Keratinocyte (primary cell): ENCODE measurements at regions not wholly inside any gene's neighbourhood (a gene's known extent, or its start where the extent isn't known, plus 50 kb on each side); places are given as distances from the start of the nearest gene placed in this dataset.

Source experiments
- DNase-seq: peaks from one replicate; pipeline ENCODE4 v3.0.0-alpha.2; 2011; ENCODE audit warnings: low read depth, missing footprints, low spot score
- FAIRE-seq: peaks from 2 replicates; lab custom pipeline; 2011; peaks lifted over from hg19 to GRCh38; lab: Jason Lieb, UNC
- H2AFZ ChIP-seq: 2 replicates; pipeline ENCODE4 v1.6.0; 2012; ENCODE audit warnings: low read length, control low read depth, inconsistent platforms; ENCODE audit not compliant: control insufficient read depth
- H3K27ac ChIP-seq: 2 replicates; pipeline ENCODE4 v1.5.1; 2011; ENCODE audit warnings: low read length; ENCODE audit not compliant: control insufficient read depth, insufficient read depth
- H3K27me3 ChIP-seq: 3 replicates; pipeline ENCODE4 v1.6.0; 2011; ENCODE audit warnings: low read length; ENCODE audit not compliant: control insufficient read depth, insufficient read depth; ENCODE audit errors: extremely low read depth
- H3K36me3 ChIP-seq, 2 experiments: 2 replicates in 1 of 2; 3 replicates in 1 of 2; pipeline ENCODE4 v1.5.1; 2011; ENCODE audit warnings: low read length in 2 of 2, mild to moderate bottlenecking in 1 of 2; ENCODE audit not compliant: control insufficient read depth in 2 of 2, insufficient read depth in 2 of 2; ENCODE audit errors: extremely low read depth in 1 of 2
- H3K4me1 ChIP-seq: 3 replicates; pipeline ENCODE4 v1.5.1; 2011; ENCODE audit warnings: low read length; ENCODE audit not compliant: control insufficient read depth, insufficient read depth; ENCODE audit errors: extremely low read depth
- H3K4me2 ChIP-seq: 3 replicates; pipeline ENCODE4 v1.6.0; 2011; ENCODE audit warnings: low read depth, low read length; ENCODE audit not compliant: control insufficient read depth, insufficient read depth; ENCODE audit errors: extremely low read depth
- H3K4me3 ChIP-seq, 3 experiments: fragments of 200-600 bp in 1 of 3; sonication (generic) in 1 of 3; 2 replicates in 2 of 3; 3 replicates in 1 of 3; pipeline ENCODE4 v1.5.1; 2011 to 2016; ENCODE audit warnings: low read length in 3 of 3, mild to moderate bottlenecking in 3 of 3, control low read depth in 2 of 3, inconsistent platforms in 1 of 3, low read depth in 1 of 3, mixed read lengths in 1 of 3, mixed run types in 1 of 3, moderate library complexity in 1 of 3; ENCODE audit not compliant: control insufficient read depth in 2 of 3, insufficient read depth in 2 of 3; ENCODE audit errors: extremely low read depth in 1 of 3
- H3K79me2 ChIP-seq: 2 replicates; pipeline ENCODE4 v1.6.0; 2012; ENCODE audit warnings: low read length; ENCODE audit not compliant: control insufficient read depth, insufficient read depth
- H3K9ac ChIP-seq: 3 replicates; pipeline ENCODE4 v1.6.0; 2011; ENCODE audit warnings: low read length; ENCODE audit not compliant: control insufficient read depth, insufficient read depth; ENCODE audit errors: extremely low read depth
- H3K9me1 ChIP-seq: 3 replicates; pipeline ENCODE4 v1.6.0; 2011; ENCODE audit warnings: low read length; ENCODE audit not compliant: control insufficient read depth, insufficient read depth; ENCODE audit errors: extremely low read depth
- H3K9me3 ChIP-seq: 2 replicates; pipeline ENCODE4 v1.5.1; 2012; ENCODE audit warnings: low read depth, low read length; ENCODE audit not compliant: control insufficient read depth
- H4K20me1 ChIP-seq: 3 replicates; pipeline ENCODE4 v1.6.0; 2011; ENCODE audit warnings: low read length; ENCODE audit not compliant: control insufficient read depth, insufficient read depth; ENCODE audit errors: extremely low read depth
- CTCF ChIP-seq, 3 experiments: IDR thresholded peaks in 1 of 3; conservative IDR thresholded peaks in 1 of 3; optimal IDR thresholded peaks in 1 of 3; 2 replicates in 2 of 3; 3 replicates in 1 of 3; pipeline versions ENCODE3 to v1.5.1; 2011; ENCODE audit warnings: low read length in 3 of 3, mild to moderate bottlenecking in 3 of 3, moderate library complexity in 2 of 3, control low read depth in 1 of 3, inconsistent platforms in 1 of 3; ENCODE audit not compliant: insufficient read depth in 2 of 3; ENCODE audit errors: extremely low read depth in 1 of 3
- EZH2 ChIP-seq: IDR thresholded peaks from one replicate; pipeline ENCODE4 v1.6.1; 2012; ENCODE audit warnings: inconsistent platforms, mild to moderate bottlenecking, low read length, moderate library complexity
- dilution Hi-C: fragments of 300-500 bp; cut with MboI; formaldehyde crosslinking; loops from one replicate; pipeline ENCODE4 v1.7.0; 2020; ENCODE audit warnings: low sequenced_read_pairs; ENCODE audit not compliant: extremely low pct_ligation_motif_present

DNA sequence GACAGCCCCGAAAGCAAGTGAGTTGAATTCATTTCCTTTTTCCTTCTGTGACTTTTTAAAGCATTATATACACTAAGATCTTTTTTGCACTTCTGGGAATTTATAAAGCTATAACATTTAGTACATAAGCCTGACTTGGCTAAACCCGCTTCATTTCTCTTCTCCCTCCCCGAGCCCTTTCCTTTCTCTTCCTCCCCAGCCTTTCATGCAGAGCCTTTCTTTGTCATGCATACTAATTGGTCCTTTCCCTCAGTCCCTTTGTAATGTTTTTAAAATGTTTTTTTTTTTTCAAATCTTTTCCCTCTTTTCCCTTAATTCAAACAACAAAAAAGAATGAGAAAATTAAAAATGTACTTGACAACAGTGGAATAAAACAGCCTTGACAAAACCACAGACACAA, 246.4 kb downstream of the PSAT1 start:
- no peak overlapping the region for H2AFZ ChIP-seq
- no peaks in the 10 kb centered on the region for H4K20me1 ChIP-seq
- H3K4me3 ChIP-seq, result no peak overlapping the region
- H3K9me1 ChIP-seq, result no peaks in the 10 kb centered on the region
- H3K79me2 ChIP-seq, result no peaks in the 10 kb centered on the region
- dilution Hi-C loops, result no loop called here
- H3K9me3 ChIP-seq, result no peaks in the 10 kb centered on the region
- no peaks in the 10 kb centered on the region for H3K4me1 ChIP-seq
- no peaks in the 10 kb centered on the region for H3K27me3 ChIP-seq
- DNase-seq (no peak), FAIRE-seq (no peak)
- H3K27ac ChIP-seq, result no peak overlapping the region
- no peak for TF ChIP-seq CTCF (optimal IDR thresholded peaks at IDR 0.05 in 1 of 3, IDR thresholded peaks at IDR 0.05 in 1 of 3, conservative IDR thresholded peaks at IDR 0.05 in 1 of 3; ENCODE audit: extremely low read depth in 1 of 3, insufficient read depth in 2 of 3, low read length in 3 of 3)
- TF ChIP-seq EZH2, result no peak
- no peak overlapping the region for H3K9ac ChIP-seq
- H3K36me3 ChIP-seq, result no peaks in the 10 kb centered on the region
- H3K4me2 ChIP-seq, result no peak overlapping the region

DNA sequence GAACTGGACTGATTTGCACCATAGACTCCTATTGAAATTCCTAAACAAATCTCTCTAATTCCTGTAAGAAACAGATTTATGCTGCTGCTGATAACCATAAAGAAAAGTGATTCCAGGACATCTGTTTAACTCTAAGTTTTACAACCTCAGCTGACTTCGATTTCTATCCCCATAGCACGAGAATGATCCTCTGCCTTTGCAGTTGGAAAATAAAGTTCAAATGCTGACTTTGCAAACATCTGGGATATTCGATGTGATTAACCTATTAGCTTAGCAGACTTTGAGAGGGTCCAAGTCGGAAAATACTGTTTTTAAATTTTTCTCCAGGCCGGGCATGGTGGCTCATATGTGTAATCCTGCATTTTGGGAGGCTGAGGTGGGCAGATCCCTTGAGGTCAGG, 247.3 kb downstream of the PSAT1 start:
- H2AFZ ChIP-seq, result no peak overlapping the region
- no peaks in the 10 kb centered on the region for H3K79me2 ChIP-seq
- no peak overlapping the region for H3K4me2 ChIP-seq
- H3K36me3 ChIP-seq, result no peaks in the 10 kb centered on the region
- no peak for FAIRE-seq
- no peaks in the 10 kb centered on the region for H4K20me1 ChIP-seq
- H3K9me1 ChIP-seq, result no peaks in the 10 kb centered on the region
- H3K27me3 ChIP-seq, result no peaks in the 10 kb centered on the region
- no peak for DNase-seq
- TF ChIP-seq EZH2, result no peak
- dilution Hi-C loops, result no loop called here
- no peaks in the 10 kb centered on the region for H3K9me3 ChIP-seq
- no peak overlapping the region for H3K9ac ChIP-seq
- H3K27ac ChIP-seq, result no peak overlapping the region
- H3K4me3 ChIP-seq, result no peak overlapping the region
- H3K4me1 ChIP-seq, result no peaks in the 10 kb centered on the region

GRCh38 chr9:78547831-78548230, 250.9 kb downstream of the PSAT1 start:
- no peak for TF ChIP-seq EZH2
- no peaks in the 10 kb centered on the region for H3K9me3 ChIP-seq
- no peak overlapping the region for H3K27ac ChIP-seq
- H3K79me2 ChIP-seq, result no peaks in the 10 kb centered on the region
- H3K9me1 ChIP-seq, result no peaks in the 10 kb centered on the region
- no peak overlapping the region for H3K4me2 ChIP-seq
- no peak for DNase-seq
- H4K20me1 ChIP-seq, result no peaks in the 10 kb centered on the region
- no peak for FAIRE-seq
- H3K4me1 ChIP-seq, result no peaks in the 10 kb centered on the region
- no peak overlapping the region for H3K4me3 ChIP-seq
- dilution Hi-C loops, result no loop called here
- H2AFZ ChIP-seq, result no peak overlapping the region
- no peak overlapping the region for H3K9ac ChIP-seq
- no peaks in the 10 kb centered on the region for H3K27me3 ChIP-seq
- no peaks in the 10 kb centered on the region for H3K36me3 ChIP-seq
